Activated T-cell treated with anti-CD3 and anti-CD28 coated beads, Interleukin-2, amount 50 U/mL, for 4 hours (primary cell): ENCODE measurements at regions not wholly inside any gene's neighbourhood (a gene's known extent, or its start where the extent isn't known, plus 50 kb on each side); places are given as distances from the start of the nearest gene placed in this dataset.

Experiments
- ATAC-seq, 2 donors: fragments of 200-7000 bp; cut with Tn5 transposase; one replicate each; pipeline ENCODE4 v1.10.0; 2021
- DNase-seq: peaks from one replicate; pipeline ENCODE4 v3.0.0-alpha.2; 2020
- H3K27me3 Mint-ChIP-seq: one replicate; pipeline ENCODE4 v1.8.0; 2021; ENCODE audit warnings: low read depth, mixed read lengths
- H3K36me3 Mint-ChIP-seq: one replicate; pipeline ENCODE4 v1.8.0; 2022; ENCODE audit warnings: mixed read lengths; ENCODE audit not compliant: insufficient read depth
- H3K4me1 Mint-ChIP-seq: one replicate; pipeline ENCODE4 v1.8.0; 2021; ENCODE audit warnings: low read depth, mixed read lengths
- H3K4me3 Mint-ChIP-seq: one replicate; pipeline ENCODE4 v1.8.0; 2021; ENCODE audit warnings: mild to moderate bottlenecking, moderate library complexity, mixed read lengths
- H3K9me3 Mint-ChIP-seq: one replicate; pipeline ENCODE4 v1.8.0; 2021; ENCODE audit warnings: mixed read lengths

- no peak for ATAC-seq
- H3K4me3 Mint-ChIP-seq: no peak overlapping the region
- no peaks in the 10 kb centered on the region for H3K27me3 Mint-ChIP-seq
Observed at GRCh38 chr4:18242919-18243693, 221.6 kb upstream of the LCORL start.

GRCh38 chr4:18241727-18242126 is 220.2 kb upstream of the LCORL start:
- ATAC-seq: no peak
- DNase-seq: no peak
- Mint-ChIP-seq H3K4me3 (no peak overlapping the region), H3K27me3 (no peaks in the 10 kb centered on the region), H3K4me1 (no peaks in the 10 kb centered on the region), H3K9me3 (no peaks in the 10 kb centered on the region), H3K36me3 (no peaks in the 10 kb centered on the region)

More at GRCh38 chr4:18242919-18243693, 221.6 kb upstream of the LCORL start:
- no peaks in the 10 kb centered on the region for H3K36me3 Mint-ChIP-seq
- H3K9me3 Mint-ChIP-seq: no peaks in the 10 kb centered on the region
- no peak for DNase-seq
- no peaks in the 10 kb centered on the region for H3K4me1 Mint-ChIP-seq

GRCh38 chr4:18234108-18234507 is 212.6 kb upstream of the LCORL start:
- no peak for ATAC-seq
- DNase-seq: no peak
- Mint-ChIP-seq H3K27me3 (no peaks in the 10 kb centered on the region), H3K4me3 (no peak overlapping the region), H3K36me3 (no peaks in the 10 kb centered on the region), H3K9me3 (peaks cover 9% of the 10 kb centered on the region), H3K4me1 (no peaks in the 10 kb centered on the region)

- Mint-ChIP-seq H3K27me3 (no peaks in the 10 kb centered on the region), H3K4me1 (no peaks in the 10 kb centered on the region), H3K36me3 (no peaks in the 10 kb centered on the region), H3K4me3 (no peak overlapping the region), H3K9me3 (peaks cover 21% of the 10 kb centered on the region)
- ATAC-seq (no peak), DNase-seq (no peak)
Observed at GRCh38 chr4:18231726-18232125, 210.2 kb upstream of the LCORL start.

- Mint-ChIP-seq H3K4me1 (no peaks in the 10 kb centered on the region), H3K36me3 (no peaks in the 10 kb centered on the region), H3K4me3 (no peak overlapping the region), H3K9me3 (peaks cover 21% of the 10 kb centered on the region), H3K27me3 (peaks cover 15% of the 10 kb centered on the region)
- DNase-seq (no peak), ATAC-seq (no peak)
Observed at GRCh38 chr4:18227880-18228279, 206.3 kb upstream of the LCORL start.

GRCh38 chr4:18214411-18215055 is 193.0 kb upstream of the LCORL start:
- no peak overlapping the region for H3K4me3 Mint-ChIP-seq
- no peak for ATAC-seq

GRCh38 chr4:18213576-18214198 is 192.1 kb upstream of the LCORL start:
- Mint-ChIP-seq H3K9me3 (peaks cover 4% of the 10 kb centered on the region), H3K27me3 (peaks cover 10% of the 10 kb centered on the region), H3K4me1 (no peaks in the 10 kb centered on the region), H3K36me3 (no peaks in the 10 kb centered on the region), H3K4me3 (no peak overlapping the region)
- no peak for ATAC-seq
- no peak for DNase-seq

More at GRCh38 chr4:18214411-18215055, 193.0 kb upstream of the LCORL start:
- H3K27me3 Mint-ChIP-seq: peaks cover 12% of the 10 kb centered on the region
- H3K4me1 Mint-ChIP-seq: no peaks in the 10 kb centered on the region
- no peak for DNase-seq
- H3K9me3 Mint-ChIP-seq: peaks cover 4% of the 10 kb centered on the region
- no peaks in the 10 kb centered on the region for H3K36me3 Mint-ChIP-seq

- H3K27me3 Mint-ChIP-seq: peaks cover 10% of the 10 kb centered on the region
- no peak for ATAC-seq
- no peak for DNase-seq
- H3K36me3 Mint-ChIP-seq: no peaks in the 10 kb centered on the region
- no peaks in the 10 kb centered on the region for H3K4me1 Mint-ChIP-seq
- no peak overlapping the region for H3K4me3 Mint-ChIP-seq
- peaks cover 4% of the 10 kb centered on the region for H3K9me3 Mint-ChIP-seq
Observed at GRCh38 chr4:18209448-18209847, 187.9 kb upstream of the LCORL start.

GRCh38 chr4:18203966-18204365 is 182.4 kb upstream of the LCORL start:
- Mint-ChIP-seq H3K9me3 (no peaks in the 10 kb centered on the region), H3K27me3 (peaks cover 8% of the 10 kb centered on the region), H3K4me3 (no peak overlapping the region), H3K36me3 (no peaks in the 10 kb centered on the region), H3K4me1 (no peaks in the 10 kb centered on the region)
- ATAC-seq: no peak
- no peak for DNase-seq

- DNase-seq: no peak
- Mint-ChIP-seq H3K9me3 (no peaks in the 10 kb centered on the region), H3K27me3 (peaks cover 9% of the 10 kb centered on the region), H3K4me3 (no peak overlapping the region), H3K4me1 (no peaks in the 10 kb centered on the region), H3K36me3 (no peaks in the 10 kb centered on the region)
- ATAC-seq: no peak
Observed at GRCh38 chr4:18202486-18202885, 180.9 kb upstream of the LCORL start.

- H3K36me3 Mint-ChIP-seq: no peaks in the 10 kb centered on the region
- ATAC-seq: no peak
- no peaks in the 10 kb centered on the region for H3K4me1 Mint-ChIP-seq
- H3K9me3 Mint-ChIP-seq: no peaks in the 10 kb centered on the region
- no peak for DNase-seq
- H3K27me3 Mint-ChIP-seq: peaks cover 11% of the 10 kb centered on the region
- H3K4me3 Mint-ChIP-seq: no peak overlapping the region
Observed at GRCh38 chr4:18201885-18202284, 180.3 kb upstream of the LCORL start.

GRCh38 chr4:18198653-18199052 is 177.1 kb upstream of the LCORL start:
- H3K4me3 Mint-ChIP-seq: no peak overlapping the region
- DNase-seq: no peak
- H3K4me1 Mint-ChIP-seq: no peaks in the 10 kb centered on the region
- H3K9me3 Mint-ChIP-seq: no peaks in the 10 kb centered on the region
- H3K27me3 Mint-ChIP-seq: peaks cover 11% of the 10 kb centered on the region
- no peak for ATAC-seq
- H3K36me3 Mint-ChIP-seq: no peaks in the 10 kb centered on the region

GRCh38 chr4:18197467-18197866 is 175.9 kb upstream of the LCORL start:
- Mint-ChIP-seq H3K36me3 (no peaks in the 10 kb centered on the region), H3K4me3 (no peak overlapping the region), H3K4me1 (no peaks in the 10 kb centered on the region), H3K9me3 (no peaks in the 10 kb centered on the region), H3K27me3 (peaks cover 12% of the 10 kb centered on the region)
- ATAC-seq (no peak), DNase-seq (no peak)

GRCh38 chr4:18194278-18194677 is 172.7 kb upstream of the LCORL start:
- peaks cover 6% of the 10 kb centered on the region for H3K27me3 Mint-ChIP-seq
- H3K4me1 Mint-ChIP-seq: no peaks in the 10 kb centered on the region
- no peaks in the 10 kb centered on the region for H3K36me3 Mint-ChIP-seq
- DNase-seq (no peak), ATAC-seq (no peak)
- no peak overlapping the region for H3K4me3 Mint-ChIP-seq
- H3K9me3 Mint-ChIP-seq: no peaks in the 10 kb centered on the region

GRCh38 chr4:18192901-18193300 is 171.3 kb upstream of the LCORL start:
- Mint-ChIP-seq H3K36me3 (no peaks in the 10 kb centered on the region), H3K9me3 (no peaks in the 10 kb centered on the region), H3K4me1 (no peaks in the 10 kb centered on the region), H3K4me3 (no peak overlapping the region), H3K27me3 (peaks cover 6% of the 10 kb centered on the region)
- no peak for ATAC-seq
- no peak for DNase-seq
